LNCAP (cell line): ENCODE measurements at regions not wholly inside any gene's neighbourhood (a gene's known extent, or its start where the extent isn't known, plus 50 kb on each side); places are given as distances from the start of the nearest gene placed in this dataset.

Source experiments
- TF ChIP-seq, protein P1 (sequence below): fragments of 450-650 bp; IDR thresholded peaks from 2 replicates; pipeline ENCODE4 v1.5.1; 2017; ENCODE audit warnings: mild to moderate bottlenecking

DNA sequence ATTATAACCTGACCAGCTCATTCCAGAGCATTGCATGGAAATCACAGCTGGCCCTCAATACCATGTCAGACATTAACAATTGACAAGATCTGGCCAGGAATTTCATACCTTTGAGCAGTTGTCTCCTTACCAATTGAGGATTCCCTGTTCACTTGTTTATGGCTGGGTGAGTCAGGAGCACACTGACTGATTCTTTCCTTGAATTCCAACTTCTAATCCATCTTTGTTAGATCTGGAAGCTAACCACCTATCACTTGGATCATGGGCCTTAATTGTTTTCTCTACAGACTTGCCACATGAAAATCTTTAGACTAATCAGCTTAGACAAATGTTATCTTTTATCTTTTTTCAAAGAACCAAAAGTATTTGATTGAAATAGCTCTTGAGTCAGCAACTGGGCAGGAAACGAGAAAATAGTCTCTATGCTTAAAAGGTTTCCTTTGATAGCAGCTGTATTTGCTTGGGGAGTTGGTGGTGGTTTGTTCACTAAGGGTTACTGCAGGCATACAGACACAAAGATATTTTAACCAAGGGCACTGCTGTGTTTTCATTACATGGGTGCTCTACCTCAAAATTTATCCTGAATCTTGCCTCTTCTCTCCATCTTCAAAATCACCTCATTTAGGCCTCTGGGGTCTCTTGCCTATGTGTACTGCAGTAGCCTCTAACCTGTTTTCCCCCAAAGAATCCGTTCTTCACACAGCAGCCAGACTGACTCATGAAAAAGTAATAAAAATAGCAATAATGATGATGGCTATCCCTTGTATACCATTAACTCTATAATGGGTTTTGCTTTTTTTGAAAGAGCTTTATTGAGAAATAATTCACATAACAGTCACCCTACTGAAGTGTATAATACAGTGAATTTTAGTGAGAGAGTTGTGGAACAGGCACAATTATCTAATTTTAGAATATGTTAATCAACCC is 197.0 kb upstream of the NMUR2 start:
- TF ChIP-seq, protein P1, sequence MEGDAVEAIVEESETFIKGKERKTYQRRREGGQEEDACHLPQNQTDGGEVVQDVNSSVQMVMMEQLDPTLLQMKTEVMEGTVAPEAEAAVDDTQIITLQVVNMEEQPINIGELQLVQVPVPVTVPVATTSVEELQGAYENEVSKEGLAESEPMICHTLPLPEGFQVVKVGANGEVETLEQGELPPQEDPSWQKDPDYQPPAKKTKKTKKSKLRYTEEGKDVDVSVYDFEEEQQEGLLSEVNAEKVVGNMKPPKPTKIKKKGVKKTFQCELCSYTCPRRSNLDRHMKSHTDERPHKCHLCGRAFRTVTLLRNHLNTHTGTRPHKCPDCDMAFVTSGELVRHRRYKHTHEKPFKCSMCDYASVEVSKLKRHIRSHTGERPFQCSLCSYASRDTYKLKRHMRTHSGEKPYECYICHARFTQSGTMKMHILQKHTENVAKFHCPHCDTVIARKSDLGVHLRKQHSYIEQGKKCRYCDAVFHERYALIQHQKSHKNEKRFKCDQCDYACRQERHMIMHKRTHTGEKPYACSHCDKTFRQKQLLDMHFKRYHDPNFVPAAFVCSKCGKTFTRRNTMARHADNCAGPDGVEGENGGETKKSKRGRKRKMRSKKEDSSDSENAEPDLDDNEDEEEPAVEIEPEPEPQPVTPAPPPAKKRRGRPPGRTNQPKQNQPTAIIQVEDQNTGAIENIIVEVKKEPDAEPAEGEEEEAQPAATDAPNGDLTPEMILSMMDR, result no peak

DNA sequence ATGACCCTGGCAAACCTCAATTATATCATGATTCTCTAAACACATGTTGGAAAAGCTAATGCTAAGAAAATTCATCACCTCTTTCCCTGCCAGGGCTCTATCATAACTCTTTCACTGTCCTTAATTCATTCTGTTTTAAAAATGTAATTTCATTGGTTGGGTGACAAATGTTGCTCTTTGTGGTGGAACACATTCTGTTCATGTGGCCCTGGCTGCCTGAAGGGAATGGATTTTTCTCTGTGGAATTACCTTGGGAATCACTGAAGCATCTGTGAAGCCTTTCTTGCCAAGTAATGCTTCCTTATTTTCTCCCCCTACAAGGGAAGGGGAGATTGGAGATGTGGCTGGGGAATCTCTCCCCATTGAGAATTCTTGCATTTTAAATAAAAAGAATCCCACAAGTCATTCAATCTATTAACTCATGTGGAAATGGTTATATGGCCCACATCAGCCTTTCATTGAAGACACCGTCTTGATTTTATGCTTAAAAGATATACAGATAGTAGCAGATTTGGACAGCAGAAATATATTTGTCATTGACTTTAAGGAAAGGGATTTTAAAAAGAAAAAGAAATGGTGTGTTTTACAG is 201.8 kb upstream of the NMUR2 start:
- TF ChIP-seq, protein P1, result no peak

DNA sequence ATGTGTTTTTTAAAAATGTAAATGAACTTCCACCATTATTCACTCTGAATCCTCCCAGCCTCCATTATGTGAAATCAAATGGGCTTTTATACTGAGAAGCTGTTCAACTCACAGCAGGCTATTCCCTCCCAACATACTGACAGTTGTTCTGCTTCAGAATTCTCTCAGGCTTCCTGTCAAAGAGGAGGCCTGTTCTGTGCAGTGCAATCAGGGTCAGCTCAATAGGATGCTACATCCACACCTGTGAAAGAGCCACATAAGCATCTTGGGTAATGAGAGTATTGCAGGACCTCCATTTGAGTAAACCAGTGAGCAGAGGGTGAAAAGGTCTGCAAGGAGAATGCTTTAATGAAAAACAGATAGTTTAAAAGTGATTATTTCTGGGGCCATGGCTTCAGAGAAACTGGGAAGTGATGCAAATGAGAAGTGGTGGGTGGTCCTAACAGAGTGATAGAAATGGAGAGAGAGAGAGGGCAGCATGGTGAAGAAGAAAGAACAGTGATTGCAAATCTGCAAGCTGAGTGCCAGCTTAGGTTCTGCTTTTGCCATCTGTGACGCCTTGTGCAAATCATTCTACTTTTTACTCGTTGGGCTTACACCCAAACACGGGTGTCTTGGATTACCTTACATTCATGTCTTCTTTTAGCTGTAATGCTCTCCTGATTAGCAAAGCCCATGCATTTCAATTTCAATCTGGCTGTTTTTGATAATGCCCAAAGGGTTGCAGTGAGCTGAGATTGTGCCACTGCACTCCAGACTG is 202.5 kb upstream of the NMUR2 start:
- TF ChIP-seq, protein P1, result no peak

DNA sequence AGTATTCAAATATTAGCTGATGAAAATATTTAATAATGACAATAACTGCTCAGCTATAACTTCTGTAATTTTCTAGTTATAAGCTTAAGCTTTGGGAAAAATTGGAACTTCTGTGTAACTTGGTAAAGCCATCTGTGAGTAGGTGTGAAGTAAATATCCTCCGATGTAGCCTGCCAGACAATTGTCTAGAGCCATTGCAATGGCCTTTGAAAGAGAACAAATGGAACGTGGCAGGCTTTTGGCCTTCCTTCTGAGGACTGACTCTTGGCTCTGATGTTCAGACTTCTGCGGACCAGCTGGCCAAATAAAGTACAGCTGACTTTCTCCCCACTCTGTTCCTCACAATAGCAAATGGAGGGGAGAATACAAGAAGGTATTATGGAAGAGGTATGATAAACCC is 203.4 kb upstream of the NMUR2 start:
- TF ChIP-seq, protein P1, result no peak

DNA sequence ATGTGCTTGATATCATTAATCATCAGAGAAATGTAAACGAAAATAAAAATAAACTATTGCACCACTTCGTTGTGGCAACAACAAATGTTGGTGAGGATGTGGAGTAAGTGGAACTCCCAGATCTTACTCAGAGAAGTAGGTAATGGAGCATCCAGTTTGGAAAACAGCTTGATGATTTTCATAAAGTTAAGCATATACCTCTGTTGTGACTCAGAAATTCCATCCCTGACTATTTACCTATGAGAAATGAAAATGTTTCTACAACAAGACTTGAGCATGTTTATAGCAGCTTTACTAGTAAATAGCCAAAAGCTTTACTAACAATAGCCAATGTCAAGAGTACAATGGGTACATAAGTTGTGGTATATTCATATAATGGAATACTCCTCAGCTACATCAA is 214.7 kb upstream of the NMUR2 start:
- TF ChIP-seq, protein P1, result no peak

DNA sequence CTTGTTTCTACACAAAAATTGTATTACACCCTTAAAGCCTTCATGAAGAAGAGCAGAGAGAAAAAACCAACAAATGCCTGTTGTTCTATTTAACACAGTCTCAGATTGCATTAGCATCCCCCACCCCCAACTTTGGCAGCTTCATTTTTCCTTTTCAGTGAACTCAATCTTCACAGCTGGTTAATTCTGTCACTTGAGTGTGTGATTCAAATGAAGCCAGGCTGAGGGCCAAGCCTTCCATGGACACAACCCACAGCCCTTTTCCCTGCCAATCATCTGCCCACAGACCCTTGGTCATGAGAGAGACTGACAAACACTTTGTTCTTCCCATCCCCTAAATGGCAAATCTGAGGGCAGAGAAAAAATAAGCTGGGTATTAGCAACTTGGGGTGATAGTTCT is 217.5 kb upstream of the NMUR2 start:
- TF ChIP-seq, protein P1, result no peak

DNA sequence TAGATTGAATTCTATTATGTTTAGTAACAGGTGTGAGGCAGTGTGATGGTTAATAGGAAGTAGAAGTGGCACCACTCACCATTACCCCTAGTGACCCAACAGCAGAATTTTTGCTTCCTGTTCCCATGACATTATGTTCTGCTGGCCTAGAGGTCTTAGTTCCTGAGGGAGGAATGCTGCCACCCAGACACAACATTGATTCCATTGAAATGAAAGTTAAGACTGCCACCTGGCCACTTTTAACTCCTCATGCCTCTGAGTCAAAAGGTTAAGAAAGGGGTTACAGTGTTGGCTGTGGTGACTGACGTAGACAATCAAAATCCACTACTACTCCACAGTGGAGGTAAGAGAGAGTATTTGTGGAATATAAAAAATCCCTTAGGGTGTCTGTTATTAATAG is 218.9 kb upstream of the NMUR2 start:
- TF ChIP-seq, protein P1, result no peak
